ENCODE measurements at regions not wholly inside any gene's neighbourhood (a gene's known extent, or its start where the extent isn't known, plus 50 kb on each side); places are given as distances from the start of the nearest gene placed in this dataset.

- TF ChIP-seq CTCF (IDR thresholded peaks at IDR 0.05): no peak
- no peak for TF ChIP-seq POLR2AphosphoS5 (IDR thresholded peaks at IDR 0.05; ENCODE audit: low read depth, low read length)
- no peak for TF ChIP-seq TCF7L2 (IDR thresholded peaks at IDR 0.05; ENCODE audit: low read depth, low read length)
- no peak for TF ChIP-seq REST (IDR thresholded peaks at IDR 0.05; ENCODE audit: insufficient read depth in 1 of 2, low read depth in 2 of 2, low read length in 1 of 2)
These were observed 72.2 kb downstream of the NMUR2 start for GRCh38 chr5:152332716-152333460.
